GM12874 (cell line): ENCODE measurements at regions not wholly inside any gene's neighbourhood (a gene's known extent, or its start where the extent isn't known, plus 50 kb on each side); places are given as distances from the start of the nearest gene placed in this dataset.

Source experiments
- TF ChIP-seq, protein P1 (sequence below): IDR thresholded peaks from 2 replicates; pipeline ENCODE4 v1.5.1; 2011; ENCODE audit warnings: low read depth, mild to moderate bottlenecking, control low read depth, low read length, moderate library complexity; ENCODE audit not compliant: insufficient read depth

DNA sequence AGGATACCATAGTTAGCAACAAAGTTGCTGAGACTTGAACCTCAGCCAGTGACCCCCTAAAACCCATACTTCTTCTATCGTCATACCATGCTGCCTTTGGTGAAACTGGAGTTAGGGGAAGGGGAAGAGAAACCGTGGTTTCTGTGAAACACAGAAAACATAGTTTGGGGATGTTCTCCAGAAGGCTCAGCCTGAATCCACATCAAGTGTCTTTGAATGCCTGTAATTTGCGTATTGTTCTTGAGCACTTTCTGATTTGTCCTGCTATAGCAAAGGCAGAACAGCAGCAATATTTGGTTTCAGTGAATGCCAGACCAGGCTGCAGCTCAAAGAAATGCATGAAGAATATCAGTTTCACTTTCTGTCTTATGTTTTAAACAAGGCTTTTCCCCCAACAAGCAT is 258.7 kb downstream of the TTC32 start:
- TF ChIP-seq, protein P1, sequence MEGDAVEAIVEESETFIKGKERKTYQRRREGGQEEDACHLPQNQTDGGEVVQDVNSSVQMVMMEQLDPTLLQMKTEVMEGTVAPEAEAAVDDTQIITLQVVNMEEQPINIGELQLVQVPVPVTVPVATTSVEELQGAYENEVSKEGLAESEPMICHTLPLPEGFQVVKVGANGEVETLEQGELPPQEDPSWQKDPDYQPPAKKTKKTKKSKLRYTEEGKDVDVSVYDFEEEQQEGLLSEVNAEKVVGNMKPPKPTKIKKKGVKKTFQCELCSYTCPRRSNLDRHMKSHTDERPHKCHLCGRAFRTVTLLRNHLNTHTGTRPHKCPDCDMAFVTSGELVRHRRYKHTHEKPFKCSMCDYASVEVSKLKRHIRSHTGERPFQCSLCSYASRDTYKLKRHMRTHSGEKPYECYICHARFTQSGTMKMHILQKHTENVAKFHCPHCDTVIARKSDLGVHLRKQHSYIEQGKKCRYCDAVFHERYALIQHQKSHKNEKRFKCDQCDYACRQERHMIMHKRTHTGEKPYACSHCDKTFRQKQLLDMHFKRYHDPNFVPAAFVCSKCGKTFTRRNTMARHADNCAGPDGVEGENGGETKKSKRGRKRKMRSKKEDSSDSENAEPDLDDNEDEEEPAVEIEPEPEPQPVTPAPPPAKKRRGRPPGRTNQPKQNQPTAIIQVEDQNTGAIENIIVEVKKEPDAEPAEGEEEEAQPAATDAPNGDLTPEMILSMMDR, result no peak

DNA sequence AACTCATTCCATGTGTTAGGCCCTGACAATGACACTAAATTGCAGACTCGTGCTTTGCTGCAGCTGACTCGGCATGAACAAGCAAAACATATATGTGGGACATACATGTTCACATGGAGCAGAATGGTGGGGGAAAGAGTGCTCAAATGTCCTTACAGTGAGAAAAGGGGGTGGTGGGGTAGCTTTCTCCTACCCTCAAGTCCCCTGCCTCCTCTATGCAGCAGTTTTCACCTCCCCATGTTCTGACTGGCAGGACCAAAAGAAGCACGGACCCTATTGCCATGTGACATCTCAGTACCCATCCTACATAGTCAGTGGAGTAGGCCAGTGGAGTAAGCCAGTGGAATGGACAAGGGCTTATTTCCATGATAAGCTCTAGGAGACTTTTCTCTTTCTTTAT is 259.3 kb downstream of the TTC32 start:
- TF ChIP-seq, protein P1, result no peak

DNA sequence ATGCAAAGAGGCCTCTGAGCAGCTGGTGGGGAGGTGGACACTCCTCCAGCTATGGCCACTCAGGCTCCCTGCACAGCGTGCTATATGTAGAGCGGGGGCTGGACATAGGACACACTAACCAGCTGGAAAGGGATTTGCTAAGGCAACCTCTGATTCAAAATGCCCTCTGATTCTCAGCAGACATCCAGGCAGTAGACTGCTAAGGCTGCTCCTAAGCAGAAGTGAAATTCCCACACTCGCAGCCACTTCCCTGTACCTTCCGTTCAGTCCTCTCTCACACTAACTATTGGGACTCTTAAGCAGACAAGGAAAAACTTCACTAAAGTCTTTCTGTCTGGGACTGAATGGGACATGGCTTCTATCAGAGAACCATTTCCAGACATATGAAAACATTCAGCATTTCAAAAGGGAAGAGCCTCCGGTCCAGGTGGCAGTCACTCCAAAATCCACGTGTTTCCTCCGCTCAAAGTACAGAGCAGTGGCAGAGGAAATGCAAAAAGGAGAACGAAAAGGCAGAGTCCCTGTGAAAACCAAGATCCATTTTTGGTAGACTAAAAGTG is 265.8 kb downstream of the TTC32 start:
- TF ChIP-seq, protein P1, result no peak

DNA sequence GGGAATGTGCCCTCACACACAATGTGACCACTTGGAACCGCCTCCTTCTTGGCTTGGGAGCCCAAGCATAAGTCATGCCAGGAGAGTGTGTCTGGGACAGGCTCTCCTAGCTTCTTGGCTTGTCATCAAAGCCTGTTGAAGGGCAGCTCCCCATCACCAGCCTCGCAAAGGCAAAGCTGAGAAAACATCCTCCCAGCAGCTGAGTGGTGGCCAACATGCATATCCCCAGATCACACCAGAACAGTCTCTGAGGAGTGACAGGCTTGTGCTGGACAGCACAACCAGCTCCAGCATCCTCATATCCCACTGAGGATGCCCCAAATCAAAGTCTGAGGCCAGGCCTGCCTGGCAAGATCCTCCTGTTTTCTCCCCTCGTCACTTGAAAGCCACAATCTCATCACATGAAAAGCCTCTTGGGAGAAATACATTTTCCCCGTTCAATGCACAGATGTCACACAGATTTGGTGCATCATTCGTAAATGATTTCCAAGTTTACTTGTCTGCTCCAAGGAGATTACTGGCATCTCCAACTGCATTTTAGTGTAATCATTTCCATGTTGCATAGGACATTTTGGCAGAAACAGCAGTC is 269.3 kb downstream of the TTC32 start:
- TF ChIP-seq, protein P1, result no peak

DNA sequence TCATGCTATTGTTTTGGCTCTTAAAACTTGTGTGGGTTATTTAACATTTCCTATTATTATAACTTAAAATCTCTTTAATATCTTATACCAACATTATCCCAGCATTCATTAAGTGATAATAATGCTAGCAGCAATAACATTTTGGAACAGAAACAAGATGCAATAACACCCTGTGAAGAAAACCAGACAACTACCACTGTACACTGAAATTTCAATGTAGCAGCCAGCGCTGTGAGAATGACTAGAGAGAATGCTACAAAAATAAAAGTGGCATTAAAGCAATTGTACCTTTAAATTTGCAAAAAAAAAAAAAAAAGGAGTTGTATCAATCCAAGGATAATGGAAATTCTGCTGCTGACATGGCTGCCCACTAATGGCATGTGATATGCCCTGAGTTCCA is 269.9 kb downstream of the TTC32 start:
- TF ChIP-seq, protein P1, result no peak

DNA sequence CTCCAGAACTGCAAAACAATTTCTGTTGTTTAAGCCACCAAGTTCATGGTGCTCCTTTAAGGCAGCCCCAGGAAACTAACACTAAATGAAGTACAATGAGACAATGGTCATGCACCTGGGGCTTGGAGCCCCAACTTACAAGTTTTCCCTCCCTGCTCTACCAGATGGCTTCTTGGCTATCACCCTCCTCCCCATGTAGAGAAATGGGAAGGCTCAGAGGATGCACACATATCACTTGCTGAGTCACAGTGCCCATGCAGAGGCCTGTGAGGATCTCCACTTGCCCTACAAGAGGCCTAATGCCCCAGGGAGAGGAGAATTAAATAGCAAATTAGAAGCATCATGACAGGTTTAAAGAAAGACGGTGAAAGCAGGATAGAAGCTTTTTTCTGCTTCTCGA is 270.9 kb downstream of the TTC32 start:
- TF ChIP-seq, protein P1, result no peak

DNA sequence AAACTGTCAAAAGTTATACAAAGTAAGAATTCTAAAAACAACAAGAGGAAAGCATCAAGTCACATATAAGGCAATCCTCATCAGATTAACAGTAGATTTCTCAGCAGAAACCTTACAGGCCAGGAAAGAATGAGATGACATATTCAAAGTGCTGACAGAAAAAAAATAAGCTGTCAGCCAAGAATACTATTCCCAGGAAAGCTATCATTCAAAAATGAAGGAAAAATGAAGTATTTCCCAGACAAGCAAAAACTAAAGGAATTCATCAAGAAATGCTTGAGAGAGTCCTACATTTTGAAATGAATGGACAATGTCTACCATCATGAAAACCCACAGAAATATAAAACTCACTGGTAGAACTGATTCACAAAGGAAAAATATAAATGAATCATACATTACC is 268.9 kb upstream of the OSR1 start:
- TF ChIP-seq, protein P1, result no peak
